ENCODE measurements at regions not wholly inside any gene's neighbourhood (a gene's known extent, or its start where the extent isn't known, plus 50 kb on each side); places are given as distances from the start of the nearest gene placed in this dataset.

DNA sequence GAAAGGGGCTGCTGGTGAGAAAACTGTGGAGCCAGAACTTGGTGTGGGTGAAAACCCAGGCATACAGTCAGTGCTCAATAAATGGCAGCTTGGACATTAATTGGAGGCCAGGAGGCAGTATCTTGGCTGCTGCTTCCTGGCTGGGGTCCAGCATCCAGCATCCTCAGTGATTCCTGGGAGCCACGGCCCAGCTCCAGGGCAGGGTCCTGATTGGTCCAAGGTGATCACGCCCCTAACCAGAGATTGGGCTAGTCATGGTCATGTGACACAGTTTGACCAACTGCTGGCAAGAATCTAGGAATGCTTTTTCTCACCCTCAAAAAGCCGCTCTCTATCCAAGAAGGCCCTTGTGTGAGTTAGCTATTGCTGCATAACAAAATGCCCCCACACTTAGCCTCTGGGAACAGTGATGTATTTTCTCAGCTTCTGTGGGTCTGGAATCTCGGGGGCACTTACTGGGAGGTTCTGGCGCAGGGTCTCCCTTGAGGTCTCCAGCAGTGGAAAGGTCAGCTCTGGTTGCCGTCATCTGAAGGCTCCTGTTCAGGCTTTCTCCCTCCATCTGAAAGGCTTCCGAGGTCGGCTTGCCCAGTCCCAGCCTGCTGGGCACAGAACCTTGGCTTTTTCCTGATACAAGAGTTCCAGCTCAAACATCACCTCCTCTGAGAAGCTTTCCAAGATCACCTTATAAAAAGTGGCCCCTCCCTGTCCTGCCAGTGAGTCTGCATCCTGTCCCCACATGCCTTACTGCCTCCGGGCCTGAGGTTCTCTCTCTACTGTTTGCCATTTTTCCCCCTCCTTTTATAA, 119.2 kb upstream of the NCOR2 start:
- no peak for TF ChIP-seq CTCF (IDR thresholded peaks at IDR 0.05; ENCODE audit: extremely low read depth, missing control alignments)
- no peak for DNase-seq (ENCODE audit: low spot score)

GRCh38 chr12:124685689-124686369, 118.4 kb upstream of the NCOR2 start:
- DNase-seq (ENCODE audit: low spot score) = no peak
- TF ChIP-seq CTCF (IDR thresholded peaks at IDR 0.05; ENCODE audit: extremely low read depth, missing control alignments) = no peak

DNA sequence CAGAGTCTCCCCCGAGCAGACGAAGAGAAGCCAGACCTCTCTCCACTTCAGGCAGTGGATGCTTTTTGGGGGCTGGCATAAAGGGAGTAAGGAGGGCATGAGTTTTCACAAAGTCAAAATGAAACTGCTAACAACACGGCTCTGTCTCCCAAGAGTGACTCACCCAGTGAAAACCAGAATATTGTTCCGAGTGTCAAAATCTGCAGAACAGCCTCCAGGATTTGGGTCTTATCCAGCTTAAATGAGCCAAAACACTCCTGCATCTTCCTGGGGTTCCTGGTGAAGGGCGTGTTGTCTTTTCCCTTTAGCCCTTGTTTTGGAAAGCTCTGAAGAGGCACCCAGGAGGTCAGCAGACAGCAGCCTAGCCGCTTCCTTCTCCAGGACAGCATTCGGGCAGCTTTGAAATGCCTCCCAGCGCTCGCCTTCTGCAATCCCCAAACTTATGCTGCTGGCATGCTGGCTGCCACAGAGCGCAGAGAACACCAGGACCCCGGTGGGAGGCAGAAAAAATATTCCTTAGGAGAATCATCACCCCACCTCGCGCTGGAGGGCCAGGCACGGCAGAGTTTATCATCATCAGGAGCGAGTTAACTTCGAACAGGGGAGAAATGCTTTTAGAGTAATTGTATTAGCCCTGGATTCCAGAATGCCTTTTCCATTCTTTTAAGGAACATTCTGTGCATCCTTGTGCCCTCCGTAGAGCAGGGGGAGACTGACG, 117.7 kb upstream of the NCOR2 start:
- no peak for TF ChIP-seq CTCF (IDR thresholded peaks at IDR 0.05; ENCODE audit: extremely low read depth, missing control alignments)
- DNase-seq (ENCODE audit: low spot score) = no peak

DNA sequence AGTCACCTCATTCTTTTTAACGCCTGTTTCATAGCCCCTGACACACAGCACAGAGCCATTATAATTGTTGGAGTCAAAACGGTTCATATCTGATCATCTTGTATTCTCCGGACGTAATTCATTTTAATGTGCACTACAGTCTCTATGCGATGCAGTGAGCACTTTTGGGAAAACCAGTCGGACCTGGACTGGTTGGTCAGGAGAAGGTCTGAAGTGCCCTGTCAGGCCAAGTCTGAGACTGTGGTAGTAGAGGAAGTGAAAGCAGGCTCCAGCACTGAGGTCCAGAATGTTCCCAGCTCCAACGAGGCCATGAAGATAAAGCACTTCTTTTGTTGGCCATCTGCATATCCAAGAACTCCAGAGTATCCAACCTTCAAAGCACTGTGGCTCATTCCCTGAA, 117.1 kb upstream of the NCOR2 start:
- DNase-seq (ENCODE audit: low spot score) = no peak
- TF ChIP-seq CTCF (IDR thresholded peaks at IDR 0.05; ENCODE audit: extremely low read depth, missing control alignments) = no peak

- no peak for TF ChIP-seq CTCF (IDR thresholded peaks at IDR 0.05; ENCODE audit: extremely low read depth, missing control alignments)
Measured at GRCh38 chr12:124683152-124684124, 116.0 kb upstream of the NCOR2 start.

DNA sequence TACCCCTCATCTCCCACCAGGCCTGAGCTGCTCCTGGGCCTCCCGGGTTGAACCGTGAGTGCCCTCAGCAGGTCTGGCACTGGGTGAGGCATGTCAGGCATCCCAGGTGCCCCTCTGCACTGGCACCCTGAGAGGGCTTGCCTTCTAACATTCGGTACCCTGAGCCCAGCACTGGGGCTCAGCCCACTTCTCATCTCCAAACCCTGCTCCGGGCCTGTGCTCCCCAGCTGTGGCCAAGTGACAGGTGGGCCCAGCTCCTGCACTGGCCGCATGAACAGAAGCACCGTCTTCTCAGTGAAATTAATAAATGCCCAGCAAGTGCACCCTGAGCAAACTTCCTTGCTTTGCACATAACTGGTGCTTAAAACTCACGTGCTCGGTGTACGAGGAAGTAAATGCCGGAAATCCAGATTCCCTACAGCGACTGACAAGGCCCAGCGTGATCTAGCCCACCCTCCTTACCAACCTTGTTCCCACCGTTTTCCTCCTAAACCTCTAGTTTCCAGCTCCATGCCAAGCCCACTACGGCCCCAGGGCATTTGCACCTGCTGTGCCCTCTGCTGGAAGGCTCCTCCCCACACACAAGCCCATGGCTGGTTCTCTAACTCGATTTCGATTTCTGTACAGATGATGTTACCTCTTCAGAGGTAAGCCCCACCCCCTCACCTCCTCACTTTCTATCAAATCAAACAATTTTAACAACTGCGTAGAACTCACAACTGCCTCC, 115.2 kb upstream of the NCOR2 start:
- TF ChIP-seq CTCF (IDR thresholded peaks at IDR 0.05; ENCODE audit: extremely low read depth, missing control alignments) = no peak
- no peak for DNase-seq (ENCODE audit: low spot score)

More at GRCh38 chr12:124683152-124684124, 116.0 kb upstream of the NCOR2 start:
- no peak for DNase-seq (ENCODE audit: low spot score)

Data from GM20000 (cell line).